GM23338 (cell line): ENCODE measurements at regions not wholly inside any gene's neighbourhood (a gene's known extent, or its start where the extent isn't known, plus 50 kb on each side); places are given as distances from the start of the nearest gene placed in this dataset.

Experiments
- JUNB ChIP-seq: IDR thresholded peaks from one replicate; pipeline ENCODE4 v1.6.1; 2016; ENCODE audit warnings: antibody characterized with exemption; ENCODE audit not compliant: unreplicated experiment
- NANOG ChIP-seq: IDR thresholded peaks from 2 replicates; pipeline ENCODE4 v1.6.1; 2016; ENCODE audit warnings: antibody characterized with exemption, borderline replicate concordance
- POLR2AphosphoS5 ChIP-seq: IDR thresholded peaks from 2 replicates; pipeline ENCODE4 v1.6.1; 2016; ENCODE audit warnings: antibody characterized with exemption, low read depth
- REST ChIP-seq: IDR thresholded peaks from one replicate; pipeline ENCODE4 v1.6.1; 2018; ENCODE audit warnings: antibody characterized with exemption; ENCODE audit not compliant: unreplicated experiment
- ZNF331 ChIP-seq: fragments of 250-450 bp; sonication (Bioruptor Pico); IDR thresholded peaks from 2 replicates; pipeline ENCODE4 v1.5.0; 2020; ENCODE audit warnings: low read depth, mild to moderate bottlenecking, moderate library complexity
- ZNF462 ChIP-seq: fragments of 250-450 bp; sonication (Bioruptor Pico); IDR thresholded peaks from 2 replicates; pipeline ENCODE4 v1.5.0; 2020; ENCODE audit warnings: mild to moderate bottlenecking, moderate library complexity
- TF ChIP-seq, protein P1 (sequence below): IDR thresholded peaks from 2 replicates; pipeline ENCODE4 v1.6.1; 2016; ENCODE audit warnings: antibody characterized with exemption

- TF ChIP-seq ZNF462 (CRISPR knock-in tag) (no peak), POLR2AphosphoS5 (no peak), REST (no peak), NANOG (no peak), JUNB (no peak), ZNF331 (CRISPR knock-in tag) (no peak)
- TF ChIP-seq, protein P1, sequence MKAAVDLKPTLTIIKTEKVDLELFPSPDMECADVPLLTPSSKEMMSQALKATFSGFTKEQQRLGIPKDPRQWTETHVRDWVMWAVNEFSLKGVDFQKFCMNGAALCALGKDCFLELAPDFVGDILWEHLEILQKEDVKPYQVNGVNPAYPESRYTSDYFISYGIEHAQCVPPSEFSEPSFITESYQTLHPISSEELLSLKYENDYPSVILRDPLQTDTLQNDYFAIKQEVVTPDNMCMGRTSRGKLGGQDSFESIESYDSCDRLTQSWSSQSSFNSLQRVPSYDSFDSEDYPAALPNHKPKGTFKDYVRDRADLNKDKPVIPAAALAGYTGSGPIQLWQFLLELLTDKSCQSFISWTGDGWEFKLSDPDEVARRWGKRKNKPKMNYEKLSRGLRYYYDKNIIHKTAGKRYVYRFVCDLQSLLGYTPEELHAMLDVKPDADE: no peak
These were observed 832.6 kb upstream of the TMPRSS15 start (continued) for GRCh38 chr21:19236209-19236608.
